ENCODE measurements at regions not wholly inside any gene's neighbourhood (a gene's known extent, or its start where the extent isn't known, plus 50 kb on each side); places are given as distances from the start of the nearest gene placed in this dataset.
A peak's percentile ranks its signal among the peaks of the same experiment; 100 is the strongest.

DNA sequence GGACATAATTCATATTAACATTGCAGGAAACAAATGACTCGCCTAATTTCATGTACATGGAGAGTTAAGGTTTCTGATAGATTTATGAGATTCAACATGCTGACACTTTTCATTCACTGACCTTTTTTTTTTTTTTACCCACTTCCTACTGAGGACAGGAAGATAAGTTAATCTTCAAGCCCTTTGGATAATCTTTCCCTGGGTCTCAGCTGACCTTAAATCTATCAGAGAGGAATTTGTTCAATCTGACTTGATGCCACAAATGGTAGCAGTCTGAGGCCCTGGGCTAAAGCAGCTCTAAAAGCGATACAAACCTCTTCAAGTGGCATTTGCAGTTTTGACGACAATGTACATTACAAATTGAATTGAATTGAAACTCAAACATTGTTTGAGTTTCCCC lies 493.3 kb upstream of the SORCS1 start:
- Histone ChIP-seq H3K4me1 (ENCODE audit: insufficient read depth, low read length) (no peaks in the 10 kb centered on the region), H3K27me3 (ENCODE audit: low read length) (no peaks in the 10 kb centered on the region), H3K27ac (ENCODE audit: low read length) (no peak overlapping the region), H3K36me3 (ENCODE audit: low read depth, low read length) (no peaks in the 10 kb centered on the region), H3K4me2 (ENCODE audit: low read length) (no peak overlapping the region), H2AFZ (ENCODE audit: low read length) (no peak overlapping the region), H3F3A (ENCODE audit: low read length, unreplicated experiment) (no peaks in the 10 kb centered on the region), H3K4me3 (ENCODE audit: low read length) (no peak overlapping the region), H3K9me2 (replicated peaks; ENCODE audit: low read length) (no peaks in the 10 kb centered on the region), H3K9me3 (ENCODE audit: low read length) (no peaks in the 10 kb centered on the region), H3K9ac (ENCODE audit: low read length) (no peak overlapping the region), H4K20me1 (ENCODE audit: low read length) (no peaks in the 10 kb centered on the region), H3K79me2 (ENCODE audit: low read length) (no peaks in the 10 kb centered on the region)
- CTCF ChIA-PET: no interaction called here
- TF ChIP-seq, protein P1, sequence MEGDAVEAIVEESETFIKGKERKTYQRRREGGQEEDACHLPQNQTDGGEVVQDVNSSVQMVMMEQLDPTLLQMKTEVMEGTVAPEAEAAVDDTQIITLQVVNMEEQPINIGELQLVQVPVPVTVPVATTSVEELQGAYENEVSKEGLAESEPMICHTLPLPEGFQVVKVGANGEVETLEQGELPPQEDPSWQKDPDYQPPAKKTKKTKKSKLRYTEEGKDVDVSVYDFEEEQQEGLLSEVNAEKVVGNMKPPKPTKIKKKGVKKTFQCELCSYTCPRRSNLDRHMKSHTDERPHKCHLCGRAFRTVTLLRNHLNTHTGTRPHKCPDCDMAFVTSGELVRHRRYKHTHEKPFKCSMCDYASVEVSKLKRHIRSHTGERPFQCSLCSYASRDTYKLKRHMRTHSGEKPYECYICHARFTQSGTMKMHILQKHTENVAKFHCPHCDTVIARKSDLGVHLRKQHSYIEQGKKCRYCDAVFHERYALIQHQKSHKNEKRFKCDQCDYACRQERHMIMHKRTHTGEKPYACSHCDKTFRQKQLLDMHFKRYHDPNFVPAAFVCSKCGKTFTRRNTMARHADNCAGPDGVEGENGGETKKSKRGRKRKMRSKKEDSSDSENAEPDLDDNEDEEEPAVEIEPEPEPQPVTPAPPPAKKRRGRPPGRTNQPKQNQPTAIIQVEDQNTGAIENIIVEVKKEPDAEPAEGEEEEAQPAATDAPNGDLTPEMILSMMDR (conservative IDR thresholded peaks at IDR 0.05; ENCODE audit: low read depth, low read length): no peak
- TF ChIP-seq EZH2 (IDR thresholded peaks at IDR 0.05; ENCODE audit: low read length, unreplicated experiment) (no peak), EZH2phosphoT487 (IDR thresholded peaks at IDR 0.05; ENCODE audit: borderline replicate concordance, low read length) (no peak)
- ATAC-seq: no peak
- intact Hi-C loops (cut with micrococcal nuclease): no loop called here
- no TSS peak for BruUV-seq (replicated peaks)
- DNase-seq: no peak
- POLR2A ChIA-PET (ENCODE audit: unreplicated experiment): no interaction called here

DNA sequence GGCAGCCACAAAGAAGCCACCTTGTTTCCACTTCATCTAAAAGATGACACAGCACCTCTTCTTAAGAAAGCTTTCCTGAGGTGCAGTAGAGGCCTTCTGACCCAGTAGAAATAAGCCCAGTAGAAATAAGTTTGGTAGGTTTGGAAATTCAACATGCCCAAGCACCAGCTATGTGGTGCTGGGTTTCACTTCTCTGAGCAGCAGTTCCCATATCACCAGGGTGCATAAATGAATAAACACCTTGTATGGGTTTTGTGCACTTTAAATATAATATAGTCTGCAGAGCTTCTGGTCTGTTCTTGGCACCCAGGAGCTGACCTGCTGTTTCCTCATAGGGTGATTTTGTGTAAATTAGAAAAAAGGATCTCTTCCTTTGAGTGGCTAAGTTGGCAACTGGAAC lies 492.4 kb upstream of the SORCS1 start:
- TF ChIP-seq, protein P1 (conservative IDR thresholded peaks at IDR 0.05; ENCODE audit: low read depth, low read length): no peak
- TF ChIP-seq EZH2 (IDR thresholded peaks at IDR 0.05; ENCODE audit: low read length, unreplicated experiment): no peak
- TF ChIP-seq EZH2phosphoT487 (IDR thresholded peaks at IDR 0.05; ENCODE audit: borderline replicate concordance, low read length): no peak
- H3K36me3 ChIP-seq (ENCODE audit: low read depth, low read length): no peaks in the 10 kb centered on the region
- no peak overlapping the region for H3K4me2 ChIP-seq (ENCODE audit: low read length)
- no peak overlapping the region for H3K9ac ChIP-seq (ENCODE audit: low read length)
- no peaks in the 10 kb centered on the region for H4K20me1 ChIP-seq (ENCODE audit: low read length)
- H3K9me2 ChIP-seq (replicated peaks; ENCODE audit: low read length): no peaks in the 10 kb centered on the region
- H3K9me3 ChIP-seq (ENCODE audit: low read length): no peaks in the 10 kb centered on the region
- intact Hi-C loops (cut with micrococcal nuclease): no loop called here
- no peaks in the 10 kb centered on the region for H3K79me2 ChIP-seq (ENCODE audit: low read length)
- DNase-seq: no peak
- H3K27me3 ChIP-seq (ENCODE audit: low read length): no peaks in the 10 kb centered on the region
- no TSS peak for BruUV-seq (replicated peaks)
- no peaks in the 10 kb centered on the region for H3F3A ChIP-seq (ENCODE audit: low read length, unreplicated experiment)
- ChIA-PET POLR2A (ENCODE audit: unreplicated experiment) (no interaction called here), CTCF (no interaction called here)
- no peak overlapping the region for H2AFZ ChIP-seq (ENCODE audit: low read length)
- H3K4me3 ChIP-seq (ENCODE audit: low read length): no peak overlapping the region
- H3K4me1 ChIP-seq (ENCODE audit: insufficient read depth, low read length): no peaks in the 10 kb centered on the region
- H3K27ac ChIP-seq (ENCODE audit: low read length): no peak overlapping the region
- ATAC-seq: no peak

DNA sequence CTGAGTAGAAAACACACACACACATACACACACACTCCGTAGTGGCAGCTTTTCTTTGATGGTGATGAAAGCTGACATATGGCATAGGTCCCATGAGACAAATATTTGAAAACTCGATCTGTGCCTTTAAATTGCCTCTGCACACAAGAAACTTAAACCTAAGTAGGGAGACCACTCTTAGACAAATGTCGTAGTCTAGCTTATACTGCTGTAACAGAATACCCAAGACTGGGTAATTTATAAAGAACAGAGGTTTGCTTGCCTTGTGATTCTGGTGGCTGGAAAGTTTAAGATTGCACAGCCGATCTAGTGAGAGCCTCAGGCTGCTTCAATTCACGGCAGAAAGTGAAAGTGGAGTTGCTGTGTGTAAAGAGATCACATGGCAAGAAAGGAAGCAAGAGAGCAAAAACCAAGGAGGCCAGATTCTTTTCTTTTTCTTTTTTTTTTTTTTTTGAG lies 489.4 kb upstream of the SORCS1 start:
- Histone ChIP-seq H3K27me3 (ENCODE audit: low read length) (no peaks in the 10 kb centered on the region), H3K4me3 (ENCODE audit: low read length) (peak overlapping the region; percentile 65), H3K4me2 (ENCODE audit: low read length) (peak overlapping the region; percentile 89), H3K4me1 (ENCODE audit: insufficient read depth, low read length) (no peaks in the 10 kb centered on the region), H2AFZ (ENCODE audit: low read length) (peak overlapping the region; percentile 84), H3K36me3 (ENCODE audit: low read depth, low read length) (no peaks in the 10 kb centered on the region), H3K9ac (ENCODE audit: low read length) (peak overlapping the region; percentile 40), H3K9me2 (replicated peaks; ENCODE audit: low read length) (no peaks in the 10 kb centered on the region), H3K9me3 (ENCODE audit: low read length) (no peaks in the 10 kb centered on the region), H3K27ac (ENCODE audit: low read length) (no peak overlapping the region), H4K20me1 (ENCODE audit: low read length) (no peaks in the 10 kb centered on the region), H3K79me2 (ENCODE audit: low read length) (no peaks in the 10 kb centered on the region), H3F3A (ENCODE audit: low read length, unreplicated experiment) (no peaks in the 10 kb centered on the region)
- BruUV-seq (replicated peaks): no TSS peak
- intact Hi-C loops (cut with micrococcal nuclease): no loop called here
- TF ChIP-seq, protein P1 (conservative IDR thresholded peaks at IDR 0.05; ENCODE audit: low read depth, low read length): no peak
- no peak for TF ChIP-seq EZH2 (IDR thresholded peaks at IDR 0.05; ENCODE audit: low read length, unreplicated experiment)
- no peak for TF ChIP-seq EZH2phosphoT487 (IDR thresholded peaks at IDR 0.05; ENCODE audit: borderline replicate concordance, low read length)
- peak; percentile 47 for DNase-seq
- ChIA-PET CTCF (no interaction called here), POLR2A (ENCODE audit: unreplicated experiment) (no interaction called here)
- peak; percentile 84 for ATAC-seq
